ENCODE measurements at regions not wholly inside any gene's neighbourhood (a gene's known extent, or its start where the extent isn't known, plus 50 kb on each side); places are given as distances from the start of the nearest gene placed in this dataset.
"Not testable (repeated sequence)": the region's sequence is repeated elsewhere in the genome, so short reads cannot be mapped to it uniquely, and the experiment has no call there.

DNA sequence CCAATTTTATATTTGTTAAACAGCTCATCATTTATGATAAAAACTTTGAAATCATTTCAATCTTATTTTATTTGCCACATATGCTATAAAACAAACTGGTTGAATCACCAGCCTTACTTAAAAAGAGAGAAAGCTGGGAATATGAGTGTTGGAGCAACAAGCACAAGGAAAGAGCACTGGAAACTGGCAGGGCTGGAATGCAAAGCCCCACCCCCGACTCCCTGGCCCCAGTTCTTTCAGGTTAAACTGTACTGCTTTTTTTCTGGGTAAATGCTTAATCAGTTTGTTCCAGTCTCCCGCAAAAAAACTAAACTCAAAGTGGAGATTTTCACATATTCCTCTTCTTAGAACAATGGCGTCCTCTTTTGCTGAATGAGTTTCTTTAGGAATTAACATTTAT, 433.8 kb upstream of the NOX3 start:
- DNase-seq: no peak

- DNase-seq: no peak
Measured at GRCh38 chr6:155887421-155887820, 431.8 kb upstream of the NOX3 start.

DNA sequence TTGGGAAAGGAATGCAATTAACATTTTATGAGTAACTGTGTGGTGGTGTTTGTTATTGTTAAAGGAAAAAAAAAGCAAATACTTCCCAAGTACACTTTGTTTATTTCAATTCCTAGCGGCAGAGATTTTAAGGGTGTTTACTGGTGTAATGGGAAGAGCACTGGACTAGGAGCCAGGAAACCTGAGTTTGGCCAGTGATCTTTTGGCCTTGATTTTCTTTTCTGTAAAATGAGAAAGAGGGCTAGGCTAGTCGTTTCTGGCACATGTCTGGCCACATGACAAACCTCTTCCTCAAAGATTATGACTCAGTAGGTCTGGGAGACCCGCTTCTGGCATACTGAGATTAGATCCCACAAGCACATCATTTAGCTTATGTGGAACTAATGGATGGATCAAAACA, 428.1 kb upstream of the NOX3 start:
- DNase-seq: no peak

GRCh38 chr6:155883334-155883731, 427.7 kb upstream of the NOX3 start:
- no peak for DNase-seq

- DNase-seq: no peak
Measured at GRCh38 chr6:155882527-155883333, 427.1 kb upstream of the NOX3 start.

DNA sequence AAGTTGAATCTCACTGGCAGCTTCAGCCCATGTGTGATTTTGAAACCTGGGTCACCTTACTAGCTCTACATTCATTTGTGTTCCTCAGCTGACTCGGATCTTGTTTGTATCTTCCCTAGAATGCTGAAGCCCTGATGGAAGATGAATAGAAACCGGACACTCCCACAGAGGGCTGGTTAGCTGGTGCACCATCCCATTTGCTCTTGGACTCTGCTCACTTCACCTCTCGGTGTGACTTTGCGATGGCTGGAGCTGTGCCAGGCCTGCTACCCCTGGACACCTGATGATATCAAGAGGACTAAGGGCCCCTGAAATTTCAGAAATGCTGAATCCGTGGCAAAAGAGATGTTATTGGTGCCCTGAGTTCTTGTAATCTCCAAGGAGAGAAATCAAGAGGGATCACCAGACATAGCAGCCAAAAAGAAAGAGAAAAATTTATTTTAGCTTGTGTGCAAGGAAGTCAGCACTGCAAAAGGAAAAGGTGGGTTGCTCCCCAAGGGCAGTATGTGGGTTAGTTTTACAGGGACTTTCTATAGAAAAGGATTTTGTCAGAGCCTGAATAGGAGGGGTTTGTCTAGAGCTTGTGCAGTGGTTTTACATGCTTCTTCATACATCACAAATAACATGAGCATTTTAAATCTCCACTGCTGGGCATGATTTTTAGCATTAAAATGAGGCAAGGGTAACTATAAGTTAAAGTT, 426.3 kb upstream of the NOX3 start:
- no peak for DNase-seq

DNA sequence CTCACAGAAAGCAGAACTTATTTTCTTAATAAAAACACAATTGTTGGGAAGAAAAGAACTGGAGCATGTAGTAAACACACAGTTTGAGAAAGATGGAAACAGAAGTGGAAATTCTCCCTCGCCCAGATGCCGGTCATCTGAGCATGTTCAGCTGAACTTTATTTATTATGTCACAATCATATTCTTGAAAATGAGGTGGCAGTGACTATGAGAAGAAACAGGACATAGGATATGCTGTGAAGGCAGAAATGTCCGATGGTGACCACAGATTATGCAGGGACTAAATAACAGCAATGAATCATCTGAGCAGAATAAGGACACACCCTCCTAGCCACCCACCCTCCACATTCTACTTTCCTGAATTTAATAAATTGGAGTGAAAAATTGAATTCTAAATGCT, 425.3 kb upstream of the NOX3 start:
- no peak for DNase-seq

DNA sequence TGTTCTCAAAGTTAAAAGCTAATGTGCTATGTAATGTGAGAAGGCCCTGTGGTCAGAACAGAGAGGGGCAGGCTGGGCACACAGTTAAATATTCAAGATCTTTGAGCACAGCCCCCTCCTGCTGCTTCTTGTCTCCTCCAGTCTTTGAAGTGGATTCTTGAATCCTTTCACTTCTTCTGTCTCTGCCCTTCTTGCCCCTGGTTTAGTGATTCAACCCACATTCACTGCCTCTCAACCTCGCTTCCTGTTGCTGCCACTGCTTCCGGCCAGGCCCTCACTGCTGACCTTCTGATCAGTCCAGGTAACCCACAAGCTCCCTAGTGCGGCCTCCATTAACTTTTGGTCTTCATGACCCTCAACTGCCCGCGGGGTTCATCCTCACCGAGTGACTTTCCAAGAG, 417.3 kb upstream of the NOX3 start:
- no peak for DNase-seq

DNA sequence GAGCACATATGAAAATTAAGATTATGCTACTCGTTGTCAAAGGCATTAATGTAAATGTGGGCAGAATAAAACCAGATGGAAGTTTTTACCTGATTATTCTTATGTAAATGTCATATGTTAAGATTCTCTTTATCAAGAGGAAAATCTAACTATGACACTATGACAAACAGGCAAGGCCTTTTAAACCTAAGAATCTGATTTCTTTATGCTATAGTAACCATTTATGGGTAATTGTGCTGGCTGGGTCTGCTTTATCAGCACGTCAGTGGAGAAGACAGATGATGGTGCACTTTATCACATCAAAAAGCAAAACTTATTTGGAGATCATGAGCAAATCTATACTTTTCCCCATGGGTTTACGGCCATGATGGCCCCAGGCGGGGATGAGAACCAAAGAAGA, 412.0 kb upstream of the NOX3 start:
- DNase-seq: no peak

GRCh38 chr6:155866676-155867390, 411.2 kb upstream of the NOX3 start:
- not testable (repeated sequence) for DNase-seq

GRCh38 chr6:155861821-155862220, 406.2 kb upstream of the NOX3 start:
- no peak for DNase-seq

DNA sequence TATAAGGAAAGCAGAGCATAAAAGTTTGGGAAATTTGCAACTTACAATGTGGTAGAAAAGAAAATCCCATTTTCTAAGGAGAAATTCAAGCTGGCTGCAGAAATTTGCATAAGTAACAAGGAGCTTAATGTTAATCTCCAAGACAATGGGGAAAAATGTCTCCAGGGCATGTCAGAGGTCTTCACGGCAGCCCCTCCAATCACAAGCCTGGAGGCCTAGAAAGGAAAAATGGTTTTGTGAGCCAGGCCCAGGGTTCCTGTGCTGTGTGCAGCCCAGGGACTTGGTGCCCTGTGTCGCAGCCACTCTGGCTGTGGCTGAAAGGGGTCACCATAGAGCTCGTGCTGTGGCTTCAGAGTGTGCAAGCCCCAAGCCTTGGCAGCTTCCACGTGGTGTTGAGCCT, 403.3 kb upstream of the NOX3 start:
- DNase-seq: not testable (repeated sequence)

DNA sequence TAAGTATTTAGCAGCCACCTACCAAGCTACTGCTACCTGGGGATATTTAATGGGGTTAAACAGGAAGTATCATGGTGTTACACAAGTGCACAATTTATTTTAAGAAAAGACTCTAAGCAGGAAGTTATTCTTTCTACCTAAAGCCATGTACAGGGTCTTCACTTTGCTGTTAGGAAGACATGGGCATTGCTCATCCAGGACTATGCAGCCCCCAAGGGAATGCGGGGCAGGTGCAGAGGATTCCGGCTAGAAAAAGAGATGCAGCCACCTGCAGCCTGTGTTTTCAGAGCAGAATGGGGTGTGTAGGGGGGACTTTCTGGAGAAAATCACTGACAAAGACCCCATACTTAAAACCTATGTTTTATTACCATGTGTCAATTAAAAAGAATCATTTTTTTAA, 399.1 kb upstream of the NOX3 start:
- no peak for DNase-seq

GRCh38 chr6:155853011-155853410, 397.4 kb upstream of the NOX3 start:
- DNase-seq: no peak

GRCh38 chr6:155850408-155850841, 394.8 kb upstream of the NOX3 start:
- DNase-seq: no peak

DNA sequence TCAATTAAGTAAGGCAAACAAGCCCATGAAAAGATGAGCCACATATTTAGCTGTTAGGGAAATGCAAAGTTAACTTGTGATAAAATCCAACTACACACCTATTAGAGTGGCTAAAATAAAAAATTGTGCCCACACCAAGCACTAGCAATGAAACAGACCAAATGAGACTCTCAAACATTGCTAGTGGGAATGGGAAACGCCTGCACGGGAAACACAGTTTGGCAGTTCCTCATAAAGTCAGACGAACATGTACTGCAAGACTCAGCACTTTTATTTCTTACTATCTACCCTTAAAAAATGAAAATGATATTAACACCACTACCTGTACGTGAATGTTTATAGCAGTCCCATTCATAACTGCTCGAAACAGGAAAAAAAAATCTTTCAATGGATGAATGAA, 392.1 kb upstream of the NOX3 start:
- peak in 1 of 2 donors; percentile 56 for DNase-seq

DNA sequence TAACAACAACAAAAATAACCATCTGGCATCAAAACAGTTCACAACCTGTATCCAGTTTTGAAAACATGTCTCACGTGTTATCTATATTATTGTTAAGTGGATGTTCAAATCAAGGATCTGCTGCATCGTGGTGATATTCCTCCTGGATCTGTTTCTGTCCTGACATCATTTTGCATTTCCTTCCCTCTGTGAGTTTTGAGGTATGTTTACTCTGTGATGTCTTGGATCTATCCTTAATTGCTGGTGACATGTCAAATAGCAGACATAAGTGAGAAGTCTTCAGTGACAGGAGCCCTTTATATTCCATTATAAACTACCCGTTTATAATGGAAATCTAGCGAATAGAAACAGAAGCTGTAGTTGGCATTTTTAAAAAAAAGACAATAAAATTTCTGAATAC, 381.8 kb upstream of the NOX3 start:
- DNase-seq: no peak

- no peak for DNase-seq
Measured at GRCh38 chr6:155832596-155832995, 377.0 kb upstream of the NOX3 start.

DNA sequence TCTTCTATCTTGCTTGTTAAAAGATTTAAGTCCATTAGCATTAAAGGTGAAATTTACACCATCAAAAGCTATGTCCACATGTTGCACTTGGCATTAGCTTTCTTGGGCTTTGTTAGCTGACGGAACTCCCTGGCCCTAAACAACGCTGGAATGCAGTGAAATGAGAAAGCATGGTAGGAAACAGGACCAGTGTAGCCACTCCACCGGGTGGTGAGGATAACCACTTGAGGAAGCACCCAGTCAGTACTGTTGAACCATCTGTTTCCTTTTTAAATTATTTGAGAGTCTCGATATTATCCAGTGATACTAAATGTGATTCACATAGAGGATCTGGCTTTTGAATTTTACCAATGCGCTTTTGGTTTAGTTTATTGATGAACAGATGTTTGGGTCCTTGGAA, 374.9 kb upstream of the NOX3 start:
- DNase-seq: peak in 1 of 2 donors; percentile 60

GRCh38 chr6:155829646-155830045, 374.0 kb upstream of the NOX3 start:
- DNase-seq: no peak

DNA sequence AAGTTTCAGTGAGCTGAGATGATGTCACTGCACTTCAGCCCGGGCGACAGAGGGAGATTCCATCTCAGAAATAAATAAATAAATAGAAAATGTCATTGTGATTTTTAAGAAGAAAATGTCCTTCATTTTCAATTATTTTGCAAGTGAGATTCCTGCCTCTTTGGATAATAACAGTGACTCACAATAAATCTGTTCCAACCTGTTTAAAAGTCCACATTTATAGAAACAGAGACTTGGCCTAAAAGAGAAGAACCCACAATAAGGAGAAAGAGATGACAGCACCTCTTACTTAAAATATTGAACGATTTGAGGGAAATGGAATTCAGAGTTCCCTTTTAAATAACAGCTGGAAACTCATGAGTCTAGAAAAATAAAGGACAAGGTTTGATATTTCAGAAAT, 373.4 kb upstream of the NOX3 start:
- DNase-seq: no peak

- no peak for DNase-seq
Measured at GRCh38 chr6:155818698-155819097, 363.1 kb upstream of the NOX3 start.

DNA sequence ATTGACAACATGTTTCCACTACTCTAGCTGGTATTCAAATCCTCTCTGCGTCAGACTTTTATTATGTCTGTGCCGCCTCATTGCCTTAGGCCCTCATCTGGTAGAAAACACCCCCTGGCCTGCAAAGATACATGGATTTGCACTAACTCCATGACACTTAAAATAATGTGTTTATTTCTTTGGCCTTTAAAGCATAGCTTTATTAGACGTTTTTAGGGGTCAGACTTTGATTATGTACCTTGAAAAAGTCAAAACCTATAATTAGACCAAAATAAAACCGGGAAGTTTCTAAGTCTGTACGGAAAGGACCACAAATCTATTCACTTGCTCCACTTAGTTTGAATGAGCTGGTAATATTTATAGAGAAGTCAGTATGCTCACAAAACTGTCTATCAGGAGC, 357.9 kb upstream of the NOX3 start:
- no peak for DNase-seq

GRCh38 chr6:155807243-155807642, 351.6 kb upstream of the NOX3 start:
- DNase-seq: no peak
